Right lobe of liver (tissue), 6 donors: ENCODE measurements at regions not wholly inside any gene's neighbourhood (a gene's known extent, or its start where the extent isn't known, plus 50 kb on each side); places are given as distances from the start of the nearest gene placed in this dataset.

ENCODE experiments used
- ATAC-seq, 4 donors: fragments of 200-7000 bp; cut with Tn5 transposase; one replicate each; pipeline ENCODE4 v1.9.1; 2020; ENCODE audit warnings: mild to moderate bottlenecking in 4 of 4, moderate library complexity in 4 of 4
- DNase-seq, 3 donors: peaks; one replicate each; pipeline ENCODE4 v3.0.0-alpha.2; 2020
- H3K27ac ChIP-seq, 3 donors: fragments of 200-600 bp; one replicate each; pipeline ENCODE4 v1.8.0; 2022
- H3K27me3 ChIP-seq, 2 donors: fragments of 200-600 bp; one replicate each; pipeline ENCODE4 v1.8.0; 2022
- H3K36me3 ChIP-seq, 4 donors: fragments of 200-600 bp; sonication (generic) in 1 of 4; one replicate each; pipeline versions ENCODE4 v1.5.1 to v1.8.0; 2017 to 2022; ENCODE audit warnings: control low read depth in 1 of 4
- H3K4me1 ChIP-seq, 4 donors: fragments of 200-600 bp; sonication (generic) in 1 of 4; one replicate each; pipeline versions ENCODE4 v1.5.1 to v1.8.0; 2017 to 2022; ENCODE audit warnings: control low read depth in 1 of 4
- H3K4me3 ChIP-seq, 3 donors: fragments of 200-600 bp; one replicate each; pipeline ENCODE4 v1.8.0; 2022
- H3K9me3 ChIP-seq, 4 donors: fragments of 200-600 bp; sonication (generic) in 1 of 4; one replicate each; pipeline versions ENCODE4 v1.5.1 to v1.8.0; 2017 to 2022; ENCODE audit warnings: control low read depth in 1 of 4
- POLR2A ChIP-seq: fragments of 450-650 bp; IDR thresholded peaks from one replicate; pipeline ENCODE4 v1.6.1; 2017; ENCODE audit warnings: antibody characterized with exemption, mild to moderate bottlenecking
- WGBS: methylation state at CpG from one replicate; pipeline ENCODE4 v1.1.6; 2018; ENCODE audit warnings: low coverage, low lambda C conversion rate; ENCODE audit not compliant: insufficient coverage; ENCODE audit errors: missing lambda C conversion rate; 5-methylcytosine and 5-hydroxymethylcytosine counted together
- intact Hi-C, 2 donors: fragments of 100-400 bp; cut with DNase I; formaldehyde crosslinking; loops; one replicate each; pipeline versions ENCODE4 v1.11.2 to v1.14.1; 2022
- TF ChIP-seq, protein P1 (sequence below), 4 donors: fragments of 200-600 bp in 3 of 4; fragments of 450-650 bp in 1 of 4; IDR thresholded peaks; one replicate each; pipeline versions ENCODE4 v1.5.1 to v1.8.0; 2016 to 2022; ENCODE audit warnings: antibody characterized with exemption in 4 of 4, mild to moderate bottlenecking in 2 of 4
- donor health status: DM: no; HTN: yes; CAD: no.
- donor health status: DM: no; HTN: no; CAD: no.
- donor health status: DM: no; HTN: no; CAD: no.
- donor health status: DM: no; HTN: yes; CAD: no.
- donor health status: DM: no; HTN: yes; CAD: no.

GRCh38 chr21:7957713-7958064 is 2563.7 kb upstream of the TPTE start:
- Histone ChIP-seq H3K4me1 (no peaks in the 10 kb centered on the region), H3K27ac (no peak overlapping the region), H3K4me3 (no peak overlapping the region), H3K9me3 (peaks cover 0 to 42% (median 2%) of the 10 kb centered on the region in 4 donors), H3K36me3 (no peaks in the 10 kb centered on the region), H3K27me3 (no peaks in the 10 kb centered on the region)
- ATAC-seq: peak in 2 of 4 donors; percentile 24 to 50
- TF ChIP-seq POLR2A: no peak
- TF ChIP-seq, protein P1, sequence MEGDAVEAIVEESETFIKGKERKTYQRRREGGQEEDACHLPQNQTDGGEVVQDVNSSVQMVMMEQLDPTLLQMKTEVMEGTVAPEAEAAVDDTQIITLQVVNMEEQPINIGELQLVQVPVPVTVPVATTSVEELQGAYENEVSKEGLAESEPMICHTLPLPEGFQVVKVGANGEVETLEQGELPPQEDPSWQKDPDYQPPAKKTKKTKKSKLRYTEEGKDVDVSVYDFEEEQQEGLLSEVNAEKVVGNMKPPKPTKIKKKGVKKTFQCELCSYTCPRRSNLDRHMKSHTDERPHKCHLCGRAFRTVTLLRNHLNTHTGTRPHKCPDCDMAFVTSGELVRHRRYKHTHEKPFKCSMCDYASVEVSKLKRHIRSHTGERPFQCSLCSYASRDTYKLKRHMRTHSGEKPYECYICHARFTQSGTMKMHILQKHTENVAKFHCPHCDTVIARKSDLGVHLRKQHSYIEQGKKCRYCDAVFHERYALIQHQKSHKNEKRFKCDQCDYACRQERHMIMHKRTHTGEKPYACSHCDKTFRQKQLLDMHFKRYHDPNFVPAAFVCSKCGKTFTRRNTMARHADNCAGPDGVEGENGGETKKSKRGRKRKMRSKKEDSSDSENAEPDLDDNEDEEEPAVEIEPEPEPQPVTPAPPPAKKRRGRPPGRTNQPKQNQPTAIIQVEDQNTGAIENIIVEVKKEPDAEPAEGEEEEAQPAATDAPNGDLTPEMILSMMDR (IDR thresholded peaks at IDR 0.05): no peak
- DNase-seq: no peak
- WGBS: 7% methylated on average over 2 of the region's 2 CpGs
- intact Hi-C loops: no loop called here
